HG03442 (cell line): ENCODE measurements at regions not wholly inside any gene's neighbourhood (a gene's known extent, or its start where the extent isn't known, plus 50 kb on each side); places are given as distances from the start of the nearest gene placed in this dataset.
A peak's percentile ranks its signal among the peaks of the same experiment; 100 is the strongest.

Experiments
- ATAC-seq: cut with Tn5 transposase; IDR thresholded peaks from one replicate; pipeline ENCODE4 v1.9.1; 2021; ENCODE audit warnings: mild to moderate bottlenecking, moderate library complexity; ENCODE audit not compliant: unreplicated experiment

DNA sequence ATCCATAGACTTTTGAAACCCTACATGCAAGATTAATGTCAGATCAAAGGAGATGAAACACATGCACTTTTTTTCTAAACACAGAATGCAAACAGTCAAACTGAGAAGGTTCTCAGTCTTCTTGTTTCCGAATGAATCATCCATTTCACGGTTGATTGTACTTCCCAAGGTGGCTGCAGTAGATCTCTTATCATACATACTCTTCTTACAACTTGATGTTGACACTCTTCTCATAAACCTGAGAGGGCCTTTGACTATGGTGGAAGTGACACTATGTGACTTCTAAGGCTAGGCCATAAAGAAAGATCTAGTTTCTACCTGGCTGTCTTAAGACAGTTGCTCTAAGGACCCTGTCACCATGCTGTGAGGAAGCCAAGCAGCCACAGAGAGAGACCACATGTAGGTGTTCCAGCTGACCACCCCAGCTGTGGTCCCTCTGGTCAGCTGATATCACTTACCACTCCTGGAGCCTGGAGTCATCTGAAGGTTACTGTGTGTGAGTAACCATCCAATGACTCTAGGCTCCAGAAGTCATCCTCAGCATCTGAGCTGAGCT is 67.2 kb upstream of the HMGA2 start:
- ATAC-seq: peak; percentile 96

DNA sequence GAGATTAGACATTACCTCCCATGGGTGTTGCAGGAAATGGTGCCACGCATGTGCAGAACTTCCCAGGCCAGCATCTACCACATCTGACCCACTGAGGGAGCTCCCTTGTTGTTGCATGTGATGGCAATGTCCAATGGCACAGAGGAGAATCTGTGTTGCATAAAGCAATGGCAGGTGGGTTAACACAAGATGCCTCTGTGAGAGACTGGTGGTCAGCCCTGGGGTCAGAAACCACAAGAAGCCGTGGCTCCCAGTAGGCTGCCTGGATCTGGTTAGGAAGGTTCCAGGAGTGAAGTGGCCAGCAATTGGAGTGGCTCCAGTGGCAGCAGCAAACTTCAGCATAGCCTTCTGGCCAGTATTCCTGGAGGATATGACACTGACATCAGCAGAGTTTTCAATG is 65.9 kb upstream of the HMGA2 start:
- ATAC-seq: no peak

DNA sequence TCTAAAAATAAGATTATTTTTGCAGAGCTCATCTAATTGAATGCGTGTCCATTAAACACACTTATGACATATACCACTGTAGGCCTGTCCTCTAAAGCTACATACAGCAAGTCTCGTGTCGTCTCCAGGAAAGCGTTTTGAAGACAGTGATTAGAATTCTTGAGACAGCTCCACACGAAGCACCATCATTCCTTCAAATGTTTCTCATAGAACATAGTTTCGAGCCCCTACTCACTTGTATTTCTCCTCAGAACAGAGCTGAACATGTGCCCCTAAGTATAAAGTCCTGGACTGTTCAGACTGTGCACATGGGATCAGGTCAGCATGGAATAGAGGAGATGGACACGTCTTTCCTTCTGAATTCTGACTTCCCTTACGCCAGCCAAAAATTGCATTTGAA is 64.5 kb upstream of the HMGA2 start:
- no peak for ATAC-seq

GRCh38 chr12:65761301-65761700 is 63.0 kb upstream of the HMGA2 start:
- ATAC-seq: no peak

GRCh38 chr12:65764325-65764724 is 60.0 kb upstream of the HMGA2 start:
- no peak for ATAC-seq

DNA sequence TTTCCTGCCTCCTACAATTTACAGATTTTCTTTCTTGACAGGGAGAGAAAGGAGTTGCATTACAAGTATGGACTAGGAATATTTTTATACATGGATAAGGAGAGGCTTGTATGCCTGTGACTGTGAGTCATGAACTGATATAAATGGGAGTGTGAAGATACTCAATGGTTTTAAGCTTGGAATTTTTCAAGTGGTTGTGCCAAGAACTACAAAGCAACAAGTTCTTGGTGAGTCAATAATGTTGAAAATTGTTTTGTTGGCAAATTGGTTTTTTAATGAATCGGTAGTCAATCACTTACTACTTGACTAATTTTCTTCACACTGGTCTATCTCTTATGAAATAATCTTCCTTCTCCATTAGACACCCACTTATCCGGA is 58.9 kb upstream of the HMGA2 start:
- no peak for ATAC-seq

- no peak for ATAC-seq
These were observed 54.4 kb upstream of the HMGA2 start for GRCh38 chr12:65769880-65770279.
